WTC11 (cell line): ENCODE measurements at regions not wholly inside any gene's neighbourhood (a gene's known extent, or its start where the extent isn't known, plus 50 kb on each side); places are given as distances from the start of the nearest gene placed in this dataset.

Experiments used
- ATAC-seq: fragments of 200-7000 bp; cut with Tn5 transposase; 2 replicates; pipeline ENCODE4 v1.10.0; 2021; ENCODE audit warnings: mild to moderate bottlenecking, moderate library complexity
- CTCF ChIA-PET: fragments of 300-600 bp; sonication (Branson Sonifier 250); formaldehyde crosslinking; loops from one replicate; lab custom pipeline; 2021; ENCODE audit warnings: antibody characterized with exemption; lab: Charles Lee
- POLR2A ChIA-PET: fragments of 350-600 bp; sonication (Branson Sonifier 250); formaldehyde crosslinking; loops from one replicate; lab custom pipeline; 2021; ENCODE audit warnings: antibody characterized with exemption; lab: Charles Lee
- DNase-seq: peaks from one replicate; pipeline ENCODE4 v3.0.0; 2021; ENCODE audit warnings: low spot score
- H3K27ac Mint-ChIP-seq: 2 replicates; pipeline ENCODE4 v1.8.0; 2021; ENCODE audit warnings: mixed read lengths
- H3K27me3 Mint-ChIP-seq: 2 replicates; pipeline ENCODE4 v1.8.0; 2021; ENCODE audit warnings: low read depth, mild to moderate bottlenecking, moderate library complexity, mixed read lengths
- H3K36me3 Mint-ChIP-seq: 2 replicates; pipeline ENCODE4 v1.8.0; 2021; ENCODE audit warnings: mixed read lengths
- H3K4me1 Mint-ChIP-seq: 2 replicates; pipeline ENCODE4 v1.8.0; 2022; ENCODE audit warnings: mixed read lengths
- H3K4me3 Mint-ChIP-seq: 2 replicates; pipeline ENCODE4 v1.8.0; 2021; ENCODE audit warnings: mild to moderate bottlenecking, moderate library complexity, mixed read lengths
- H3K9me3 Mint-ChIP-seq: 2 replicates; pipeline ENCODE4 v1.8.0; 2021; ENCODE audit warnings: mixed read lengths
- ESRRA ChIP-seq: sonication (generic); formaldehyde crosslinking; IDR thresholded peaks from 2 replicates; pipeline ENCODE4 v1.8.1; 2022; ENCODE audit warnings: mild to moderate bottlenecking, missing genetic modification reagents, borderline replicate concordance
- HMGXB4 ChIP-seq: sonication (generic); formaldehyde crosslinking; IDR thresholded peaks from 2 replicates; pipeline ENCODE4 v1.8.1; 2023; ENCODE audit warnings: mild to moderate bottlenecking, moderate library complexity, missing genetic modification reagents
- JUN ChIP-seq: sonication (generic); formaldehyde crosslinking; IDR thresholded peaks from 2 replicates; pipeline ENCODE4 v1.8.0; 2023; ENCODE audit warnings: mild to moderate bottlenecking, missing genetic modification reagents
- NR1H2 ChIP-seq: sonication (generic); formaldehyde crosslinking; IDR thresholded peaks from 2 replicates; pipeline ENCODE4 v1.9.0; 2021; ENCODE audit warnings: mild to moderate bottlenecking, moderate library complexity, missing genetic modification reagents
- SOX15 ChIP-seq: fragments of 250-450 bp; sonication (Bioruptor Pico); IDR thresholded peaks from 2 replicates; pipeline ENCODE4 v1.9.0; 2021; ENCODE audit warnings: mild to moderate bottlenecking
- TCF7 ChIP-seq: sonication (generic); formaldehyde crosslinking; IDR thresholded peaks from 2 replicates; pipeline ENCODE4 v1.8.0; 2022; ENCODE audit warnings: mild to moderate bottlenecking, low read depth, missing genetic modification reagents, moderate library complexity
- ZBTB43 ChIP-seq: sonication (generic); formaldehyde crosslinking; IDR thresholded peaks from 2 replicates; pipeline ENCODE4 v1.8.1; 2023; ENCODE audit warnings: mild to moderate bottlenecking, missing genetic modification reagents
- ZNF263 ChIP-seq: sonication (generic); formaldehyde crosslinking; IDR thresholded peaks from 2 replicates; pipeline ENCODE4 v1.8.1; 2022; ENCODE audit warnings: low read depth, mild to moderate bottlenecking, moderate library complexity, missing genetic modification reagents
- ZNF532 ChIP-seq: fragments of 250-450 bp; sonication (Bioruptor Pico); IDR thresholded peaks from 2 replicates; pipeline ENCODE4 v1.9.0; 2021; ENCODE audit warnings: mild to moderate bottlenecking, borderline replicate concordance
- ZNF671 ChIP-seq: fragments of 250-450 bp; sonication (Bioruptor Pico); IDR thresholded peaks from 2 replicates; pipeline ENCODE4 v1.8.0; 2021; ENCODE audit warnings: mild to moderate bottlenecking
- ZSCAN18 ChIP-seq: fragments of 250-450 bp; sonication (Bioruptor Pico); IDR thresholded peaks from 2 replicates; pipeline ENCODE4 v2.1.2; 2022; ENCODE audit warnings: mild to moderate bottlenecking, moderate library complexity
- TF ChIP-seq, protein P1 (sequence below): sonication (generic); formaldehyde crosslinking; IDR thresholded peaks from 2 replicates; pipeline ENCODE4 v1.8.1; 2022; ENCODE audit warnings: low read depth, missing genetic modification reagents, borderline replicate concordance
- TF ChIP-seq, protein P2 (sequence below): sonication (generic); formaldehyde crosslinking; IDR thresholded peaks from 2 replicates; pipeline ENCODE4 v1.8.1; 2022; ENCODE audit warnings: mild to moderate bottlenecking, missing genetic modification reagents, moderate library complexity, borderline replicate concordance

- Mint-ChIP-seq H3K27me3 (no peaks in the 10 kb centered on the region), H3K4me1 (no peaks in the 10 kb centered on the region), H3K9me3 (peaks cover 46% of the 10 kb centered on the region), H3K27ac (no peak overlapping the region), H3K36me3 (peaks cover 8% of the 10 kb centered on the region), H3K4me3 (no peak overlapping the region)
- ChIA-PET CTCF (no interaction called here), POLR2A (interaction anchor here (0.6 kb wide), 1 partner anchor 147 kb away, joined by 4 read pairs; no protein-coding TSS in a partner anchor)
- DNase-seq (no peak), ATAC-seq (no peak)
- TF ChIP-seq ZNF532 (CRISPR knock-in tag) (no peak), ZBTB43 (CRISPR knock-in tag) (no peak), JUN (CRISPR knock-in tag) (no peak), SOX15 (CRISPR knock-in tag) (no peak), ZSCAN18 (CRISPR knock-in tag) (no peak)
- TF ChIP-seq, protein P1, sequence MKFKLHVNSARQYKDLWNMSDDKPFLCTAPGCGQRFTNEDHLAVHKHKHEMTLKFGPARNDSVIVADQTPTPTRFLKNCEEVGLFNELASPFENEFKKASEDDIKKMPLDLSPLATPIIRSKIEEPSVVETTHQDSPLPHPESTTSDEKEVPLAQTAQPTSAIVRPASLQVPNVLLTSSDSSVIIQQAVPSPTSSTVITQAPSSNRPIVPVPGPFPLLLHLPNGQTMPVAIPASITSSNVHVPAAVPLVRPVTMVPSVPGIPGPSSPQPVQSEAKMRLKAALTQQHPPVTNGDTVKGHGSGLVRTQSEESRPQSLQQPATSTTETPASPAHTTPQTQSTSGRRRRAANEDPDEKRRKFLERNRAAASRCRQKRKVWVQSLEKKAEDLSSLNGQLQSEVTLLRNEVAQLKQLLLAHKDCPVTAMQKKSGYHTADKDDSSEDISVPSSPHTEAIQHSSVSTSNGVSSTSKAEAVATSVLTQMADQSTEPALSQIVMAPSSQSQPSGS (CRISPR knock-in tag): no peak
- TF ChIP-seq, protein P2, sequence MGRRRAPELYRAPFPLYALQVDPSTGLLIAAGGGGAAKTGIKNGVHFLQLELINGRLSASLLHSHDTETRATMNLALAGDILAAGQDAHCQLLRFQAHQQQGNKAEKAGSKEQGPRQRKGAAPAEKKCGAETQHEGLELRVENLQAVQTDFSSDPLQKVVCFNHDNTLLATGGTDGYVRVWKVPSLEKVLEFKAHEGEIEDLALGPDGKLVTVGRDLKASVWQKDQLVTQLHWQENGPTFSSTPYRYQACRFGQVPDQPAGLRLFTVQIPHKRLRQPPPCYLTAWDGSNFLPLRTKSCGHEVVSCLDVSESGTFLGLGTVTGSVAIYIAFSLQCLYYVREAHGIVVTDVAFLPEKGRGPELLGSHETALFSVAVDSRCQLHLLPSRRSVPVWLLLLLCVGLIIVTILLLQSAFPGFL (CRISPR knock-in tag): no peak
Measured at GRCh38 chr11:42200311-42200710, 740.9 kb upstream of the LRRC4C start.

DNA sequence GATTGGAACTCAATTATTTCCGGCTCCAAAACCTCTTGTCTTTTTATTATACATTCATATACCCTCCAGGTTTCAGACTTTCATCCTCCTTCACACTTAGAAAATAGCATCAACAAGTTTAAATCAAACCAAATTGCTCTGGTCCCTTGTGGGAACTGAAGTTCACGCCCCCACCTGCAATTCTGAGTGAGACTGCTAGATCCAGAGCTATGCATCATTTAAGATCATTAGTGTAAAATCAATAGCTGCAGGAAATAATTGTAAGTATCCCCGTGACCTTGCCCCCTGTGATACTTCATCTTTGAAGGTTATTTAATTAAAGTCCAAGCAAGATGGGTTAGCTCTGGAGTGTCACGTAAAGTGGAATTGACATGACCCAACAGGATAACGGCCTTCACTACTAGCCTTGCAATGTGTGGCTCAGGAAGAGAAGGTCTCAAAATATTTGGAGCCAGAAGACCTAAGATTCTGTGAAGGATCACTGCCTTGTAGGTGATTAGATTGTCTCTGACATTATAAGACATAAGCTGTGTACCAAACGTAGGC, 742.2 kb upstream of the LRRC4C start:
- ChIA-PET POLR2A (no interaction called here), CTCF (no interaction called here)
- Mint-ChIP-seq H3K9me3 (peaks cover 51% of the 10 kb centered on the region), H3K36me3 (peaks cover 8% of the 10 kb centered on the region), H3K27ac (no peak overlapping the region), H3K27me3 (no peaks in the 10 kb centered on the region), H3K4me3 (no peak overlapping the region), H3K4me1 (no peaks in the 10 kb centered on the region)
- ATAC-seq (no peak), DNase-seq (no peak)
- TF ChIP-seq ESRRA (CRISPR knock-in tag): no peak
- TF ChIP-seq JUN (CRISPR knock-in tag): no peak
- no peak for TF ChIP-seq ZNF263 (CRISPR knock-in tag)
- no peak for TF ChIP-seq TCF7
- no peak for TF ChIP-seq NR1H2 (CRISPR knock-in tag)
- TF ChIP-seq HMGXB4 (CRISPR knock-in tag): no peak
- TF ChIP-seq ZNF671 (CRISPR knock-in tag): no peak
